ENCODE measurements at regions not wholly inside any gene's neighbourhood (a gene's known extent, or its start where the extent isn't known, plus 50 kb on each side); places are given as distances from the start of the nearest gene placed in this dataset.
A peak's percentile ranks its signal among the peaks of the same experiment; 100 is the strongest.

- no peak for DNase-seq (ENCODE audit: low spot score)
Measured at GRCh38 chr1:30819244-30819571, 61.6 kb upstream of the LAPTM5 start.

DNA sequence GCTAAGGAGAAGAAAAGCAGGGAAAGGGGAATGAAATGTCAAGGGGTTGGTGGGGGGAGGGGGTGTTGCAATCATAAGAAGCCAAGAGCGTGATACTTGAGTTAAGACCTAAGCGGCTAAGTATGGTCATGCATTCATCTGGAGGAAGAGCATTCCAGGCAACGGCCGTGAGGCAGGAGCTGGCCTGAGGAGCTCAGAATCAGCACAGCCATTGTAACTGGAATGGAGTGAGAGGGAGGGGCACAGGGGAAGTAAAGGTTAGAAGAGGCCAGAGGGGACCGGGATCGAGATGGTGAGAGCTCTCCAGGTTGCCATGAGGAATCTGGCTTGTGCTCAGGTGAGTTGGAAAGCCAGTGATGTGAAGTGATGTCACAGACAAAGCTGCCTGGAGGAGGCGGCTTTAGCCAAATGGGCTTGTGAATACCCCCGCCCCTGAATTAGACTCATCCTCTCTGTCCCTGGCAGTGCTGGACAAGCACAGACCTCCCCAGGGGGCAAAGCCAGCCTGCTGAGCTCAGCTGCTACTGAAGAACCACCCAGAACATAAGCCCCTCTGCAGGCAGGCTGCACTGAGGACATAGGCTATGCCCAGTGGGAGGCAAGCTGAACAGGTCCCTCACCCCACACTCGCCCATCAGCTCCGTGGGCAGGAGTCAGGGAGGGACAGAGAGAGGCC lies 61.1 kb upstream of the LAPTM5 start:
- DNase-seq (ENCODE audit: low spot score) = no peak

- no peak for DNase-seq (ENCODE audit: low spot score)
Measured at GRCh38 chr1:30817548-30817947, 60.0 kb upstream of the LAPTM5 start.

DNA sequence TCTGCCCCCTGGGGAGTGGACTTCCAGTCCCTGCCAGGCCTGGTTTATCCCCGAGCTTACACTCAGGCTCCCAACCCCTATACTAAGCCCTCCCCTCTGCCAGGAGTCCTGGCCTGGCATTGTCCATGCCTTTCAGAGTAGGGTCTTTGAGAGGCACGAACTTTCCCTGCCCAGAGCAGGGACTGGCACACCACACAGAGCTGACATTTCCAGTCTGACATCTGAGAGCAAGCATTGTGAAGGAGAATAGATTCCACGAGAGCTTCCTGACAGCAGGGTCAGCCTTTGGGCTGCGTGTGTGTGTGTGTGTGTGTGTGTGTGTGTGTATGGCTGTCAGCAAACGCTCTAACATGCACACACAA lies 59.5 kb upstream of the LAPTM5 start:
- DNase-seq (ENCODE audit: low spot score) = no peak

DNA sequence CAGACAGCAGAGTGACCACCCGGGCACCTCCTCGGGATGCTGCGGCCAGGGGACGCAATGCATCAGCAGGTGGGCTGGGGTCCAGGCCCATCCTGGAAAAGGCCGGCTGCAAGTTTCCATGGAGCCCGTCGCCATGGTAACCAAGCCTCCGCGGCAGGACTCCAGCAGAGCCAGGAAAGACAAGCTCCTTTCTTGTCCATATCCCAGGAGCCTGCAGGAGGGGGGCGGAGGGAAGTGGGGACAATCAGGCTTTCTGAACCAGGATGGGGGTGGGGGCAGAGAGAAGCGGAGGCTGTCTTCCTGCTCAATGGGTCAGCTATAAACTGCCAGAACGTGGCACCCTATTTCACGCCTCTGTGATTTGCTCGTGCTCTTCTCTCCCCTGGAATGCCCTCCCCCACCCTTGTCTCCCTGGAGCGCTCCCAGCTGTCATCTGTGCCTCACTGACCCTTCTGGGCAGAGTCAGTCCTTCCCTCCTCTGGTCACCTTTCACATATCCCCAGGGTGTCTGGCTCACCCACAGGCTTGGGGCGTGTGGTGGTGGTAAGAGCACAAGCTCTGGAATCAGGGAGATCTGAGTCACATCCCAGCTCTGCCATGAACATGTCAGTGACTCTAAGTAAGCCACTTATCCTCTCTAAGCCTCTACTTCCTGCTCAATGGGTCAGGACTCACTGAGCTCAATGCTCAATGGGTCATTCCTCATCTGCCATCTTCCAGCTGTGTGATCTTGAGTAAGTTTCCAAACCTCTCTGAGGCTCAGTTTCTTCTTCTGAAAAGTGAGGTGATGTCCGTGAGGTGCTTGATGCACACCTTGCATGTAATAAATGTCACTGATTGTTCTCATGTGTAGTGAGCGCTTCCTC lies 58.9 kb upstream of the LAPTM5 start:
- peak; percentile 81 for DNase-seq (ENCODE audit: low spot score)

- no peak for DNase-seq (ENCODE audit: low spot score)
Measured at GRCh38 chr1:30815556-30815955, 58.0 kb upstream of the LAPTM5 start.

GRCh38 chr1:30814292-30814691 lies 56.7 kb upstream of the LAPTM5 start:
- DNase-seq (ENCODE audit: low spot score) = no peak

DNA sequence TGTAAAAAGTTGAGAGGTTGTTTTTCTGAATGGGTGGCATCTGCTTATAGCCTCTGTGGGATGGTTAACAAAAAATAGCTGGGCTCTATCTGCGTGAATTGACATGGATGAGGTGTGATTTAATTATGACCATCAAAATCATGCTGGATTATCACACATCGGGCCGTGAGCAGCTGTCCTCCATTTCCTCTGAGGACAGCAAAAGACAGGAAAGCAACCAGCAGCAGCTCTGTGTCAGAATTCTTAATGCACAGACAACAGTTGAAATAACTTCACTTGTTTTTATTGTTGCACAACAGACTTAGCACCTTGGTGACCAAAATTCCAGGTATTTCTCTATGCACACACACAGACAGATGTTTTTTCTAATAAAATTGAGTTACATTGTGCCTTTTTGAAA lies 54.5 kb upstream of the LAPTM5 start:
- DNase-seq (ENCODE audit: low spot score) = no peak

GRCh38 chr1:30811187-30811586 lies 53.6 kb upstream of the LAPTM5 start:
- no peak for DNase-seq (ENCODE audit: low spot score)

DNA sequence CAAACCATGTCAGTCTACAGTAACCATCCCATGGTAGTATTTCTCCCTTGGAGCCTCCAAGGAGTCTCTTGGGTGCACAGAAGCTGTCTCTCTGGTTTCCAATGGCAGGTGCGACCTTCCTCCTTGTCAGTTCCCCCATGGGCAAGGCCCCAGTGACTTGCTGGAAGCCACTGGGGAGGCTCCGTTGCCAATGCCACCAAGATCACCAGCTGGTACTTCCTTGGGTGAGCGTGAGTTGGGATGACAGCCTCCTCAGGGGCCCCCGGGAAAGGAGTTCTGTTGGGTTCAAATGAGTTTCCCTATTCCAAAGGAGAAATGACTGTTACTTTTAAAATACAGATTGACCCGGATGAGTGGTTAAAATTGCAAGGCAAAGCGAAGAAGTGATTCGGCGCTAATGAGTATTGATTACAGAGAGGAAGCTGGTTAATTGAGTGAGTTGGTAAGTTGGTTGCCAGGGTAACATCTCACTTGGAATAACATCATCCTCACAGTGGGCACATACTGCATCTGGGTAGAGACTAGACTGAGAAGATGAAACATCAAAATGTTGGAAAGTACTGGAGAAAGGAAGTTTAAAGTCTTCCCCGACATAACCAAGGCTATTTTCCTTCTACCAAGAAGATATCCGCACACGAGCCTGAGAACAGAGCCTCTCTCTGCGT lies 53.0 kb upstream of the LAPTM5 start:
- DNase-seq (ENCODE audit: low spot score) = no peak

GRCh38 chr1:30809514-30810263 lies 52.1 kb upstream of the LAPTM5 start:
- no peak for DNase-seq (ENCODE audit: low spot score)

GRCh38 chr1:30808067-30808662 lies 50.6 kb upstream of the LAPTM5 start:
- DNase-seq (ENCODE audit: low spot score) = no peak

DNA sequence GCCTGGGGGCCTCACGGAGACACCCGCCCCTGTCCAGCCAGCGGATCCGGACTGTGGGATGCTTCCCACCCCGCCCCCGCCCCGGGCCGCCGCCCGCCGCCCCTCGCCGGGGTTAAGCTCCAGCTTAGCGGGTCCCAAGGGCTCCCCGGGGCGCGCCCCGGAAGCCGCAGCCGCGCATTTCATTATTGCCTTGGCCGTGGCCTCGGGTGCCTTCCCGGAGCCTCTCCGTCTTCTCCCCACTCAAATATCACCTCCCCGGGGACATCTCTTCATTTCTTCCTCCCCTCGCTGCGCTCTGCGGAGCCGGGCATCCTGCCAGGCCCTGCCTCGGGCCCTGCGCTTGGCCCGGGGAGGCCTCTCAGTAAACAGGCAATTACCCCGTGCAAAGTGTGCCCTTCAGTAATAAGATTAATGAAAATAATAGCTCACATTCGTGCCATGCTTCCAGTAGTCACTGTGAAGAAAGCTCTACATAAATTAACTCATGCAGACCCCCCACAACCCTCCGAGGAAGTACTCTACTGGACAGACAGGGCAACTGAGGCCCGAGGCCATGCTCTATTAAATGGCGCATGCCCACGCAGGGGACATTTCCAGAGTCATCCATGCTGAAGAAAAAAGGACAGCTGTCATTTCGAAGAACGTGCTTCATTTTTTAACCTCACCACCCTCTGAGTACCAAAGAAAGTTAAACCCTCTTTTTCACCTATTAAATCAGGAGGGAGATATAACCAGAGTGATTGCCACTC lies 49.9 kb upstream of the LAPTM5 start:
- DNase-seq (ENCODE audit: low spot score) = no peak

Data from SK-N-DZ (cell line).